OCI-LY7 (cell line): ENCODE measurements at regions not wholly inside any gene's neighbourhood (a gene's known extent, or its start where the extent isn't known, plus 50 kb on each side); places are given as distances from the start of the nearest gene placed in this dataset.

Source experiments
- EZH2phosphoT487 ChIP-seq: fragments of 200-600 bp; sonication (generic); IDR thresholded peaks from 2 replicates; pipeline ENCODE4 v1.6.1; 2018; ENCODE audit warnings: low read depth, borderline replicate concordance, mild to moderate bottlenecking, mixed run types, antibody characterized with exemption, low read length, moderate library complexity, mixed read lengths
- TF ChIP-seq, protein P1 (sequence below): fragments of 200-600 bp; sonication (generic); conservative IDR thresholded peaks from 2 replicates; pipeline ENCODE4 v1.5.1; 2014; ENCODE audit warnings: mild to moderate bottlenecking, antibody characterized with exemption, low read length, moderate library complexity, mixed read lengths

DNA sequence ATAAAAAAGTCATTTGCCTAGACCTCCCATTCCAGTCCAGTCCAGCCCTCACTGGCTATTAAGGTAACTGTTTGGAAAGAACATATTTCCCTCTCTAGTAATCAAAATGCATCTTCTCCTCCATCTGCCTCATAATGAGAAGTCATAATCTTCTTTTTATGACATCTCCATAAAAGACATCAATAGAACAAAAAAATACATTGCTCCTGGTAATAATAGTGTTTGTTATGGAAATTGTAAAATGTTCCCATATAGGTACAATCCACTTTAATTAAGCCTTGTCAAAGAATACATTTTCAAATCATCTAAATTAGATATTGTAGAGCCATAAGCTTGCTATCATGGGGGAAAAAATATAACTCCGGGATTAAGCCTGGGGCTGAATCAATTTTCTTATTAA, 461.6 kb downstream of the LRATD1 start:
- TF ChIP-seq, protein P1, sequence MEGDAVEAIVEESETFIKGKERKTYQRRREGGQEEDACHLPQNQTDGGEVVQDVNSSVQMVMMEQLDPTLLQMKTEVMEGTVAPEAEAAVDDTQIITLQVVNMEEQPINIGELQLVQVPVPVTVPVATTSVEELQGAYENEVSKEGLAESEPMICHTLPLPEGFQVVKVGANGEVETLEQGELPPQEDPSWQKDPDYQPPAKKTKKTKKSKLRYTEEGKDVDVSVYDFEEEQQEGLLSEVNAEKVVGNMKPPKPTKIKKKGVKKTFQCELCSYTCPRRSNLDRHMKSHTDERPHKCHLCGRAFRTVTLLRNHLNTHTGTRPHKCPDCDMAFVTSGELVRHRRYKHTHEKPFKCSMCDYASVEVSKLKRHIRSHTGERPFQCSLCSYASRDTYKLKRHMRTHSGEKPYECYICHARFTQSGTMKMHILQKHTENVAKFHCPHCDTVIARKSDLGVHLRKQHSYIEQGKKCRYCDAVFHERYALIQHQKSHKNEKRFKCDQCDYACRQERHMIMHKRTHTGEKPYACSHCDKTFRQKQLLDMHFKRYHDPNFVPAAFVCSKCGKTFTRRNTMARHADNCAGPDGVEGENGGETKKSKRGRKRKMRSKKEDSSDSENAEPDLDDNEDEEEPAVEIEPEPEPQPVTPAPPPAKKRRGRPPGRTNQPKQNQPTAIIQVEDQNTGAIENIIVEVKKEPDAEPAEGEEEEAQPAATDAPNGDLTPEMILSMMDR = no peak
- TF ChIP-seq EZH2phosphoT487 = no peak
